ENCODE measurements at regions not wholly inside any gene's neighbourhood (a gene's known extent, or its start where the extent isn't known, plus 50 kb on each side); places are given as distances from the start of the nearest gene placed in this dataset.
"Not testable (repeated sequence)": the region's sequence is repeated elsewhere in the genome, so short reads cannot be mapped to it uniquely, and the experiment has no call there.

- not testable (repeated sequence) for TF ChIP-seq POLR2AphosphoS5 (IDR thresholded peaks at IDR 0.05; ENCODE audit: low read depth, low read length); CTCF (IDR thresholded peaks at IDR 0.05)
These were observed 97.2 kb upstream of the CRYM start for GRCh38 chr16:21375334-21375733.

Measured in SK-N-SH (cell line).